HEK293 (cell line): ENCODE measurements at regions not wholly inside any gene's neighbourhood (a gene's known extent, or its start where the extent isn't known, plus 50 kb on each side); places are given as distances from the start of the nearest gene placed in this dataset.

Experiments used
- CTCF ChIA-PET: fragments of 350-600 bp; formaldehyde crosslinking; extraction: SDS; loops from one replicate; lab custom pipeline; 2021; ENCODE audit warnings: antibody characterized with exemption; lab: Yijun Ruan, JAX
- POLR2A ChIA-PET: fragments of 300-600 bp; formaldehyde crosslinking; extraction: SDS; loops from one replicate; lab custom pipeline; 2020; ENCODE audit warnings: antibody characterized with exemption, inconsistent platforms; lab: Yijun Ruan, JAX
- H3K27ac ChIP-seq: fragments of 200-500 bp; sonication (Bioruptor generic); 2 replicates; pipeline ENCODE4 v1.5.1; 2014; ENCODE audit warnings: low read depth, low read length, control low read depth, inconsistent platforms; ENCODE audit errors: extremely low read depth
- H3K36me3 ChIP-seq, 2 experiments: fragments of 200-500 bp in 1 of 2; sonication (Bioruptor generic) in 1 of 2; 1 replicate in 1 of 2; 2 replicates in 1 of 2; pipeline ENCODE4 v1.5.1; 2014 to 2017; ENCODE audit warnings: inconsistent platforms in 2 of 2, low read length in 2 of 2; ENCODE audit not compliant: control insufficient read depth in 2 of 2, insufficient read depth in 1 of 2
- H3K4me1 ChIP-seq: fragments of 200-500 bp; sonication (Bioruptor generic); 2 replicates; pipeline ENCODE4 v1.5.1; 2014; ENCODE audit warnings: mild to moderate bottlenecking, low read length, inconsistent platforms; ENCODE audit not compliant: control insufficient read depth, insufficient read depth
- H3K4me3 ChIP-seq: 2 replicates; pipeline ENCODE4 v1.5.1; 2011; ENCODE audit warnings: low read depth, mild to moderate bottlenecking, control low read depth, low read length, moderate library complexity
- H3K9me3 ChIP-seq: fragments of 200-500 bp; sonication (Bioruptor generic); 2 replicates; pipeline ENCODE4 v1.5.1; 2014; ENCODE audit warnings: low read depth, low read length, inconsistent platforms; ENCODE audit not compliant: control insufficient read depth, insufficient read depth
- HOXD13 ChIP-seq: sonication (generic); formaldehyde crosslinking; IDR thresholded peaks from 2 replicates; pipeline ENCODE4 v1.8.0; 2022; ENCODE audit warnings: missing genetic modification reagents, borderline replicate concordance
- KLF16 ChIP-seq: fragments of 450-650 bp; formaldehyde crosslinking; IDR thresholded peaks from 2 replicates; pipeline ENCODE4 v1.5.1; 2017; ENCODE audit warnings: missing biosample characterization, missing genetic modification characterization
- KLF8 ChIP-seq: fragments of 450-650 bp; formaldehyde crosslinking; IDR thresholded peaks from 2 replicates; pipeline ENCODE4 v1.5.1; 2016; ENCODE audit warnings: missing biosample characterization, missing genetic modification characterization
- MEIS1 ChIP-seq: sonication (generic); formaldehyde crosslinking; IDR thresholded peaks from 2 replicates; pipeline ENCODE4 v1.8.1; 2022; ENCODE audit warnings: missing genetic modification reagents, mild to moderate bottlenecking, borderline replicate concordance
- ZFHX2 ChIP-seq: fragments of 450-650 bp; formaldehyde crosslinking; conservative IDR thresholded peaks from 2 replicates; pipeline ENCODE4 v1.5.1; 2016; ENCODE audit warnings: missing biosample characterization, missing genetic modification characterization
- ZNF112 ChIP-seq: fragments of 450-650 bp; formaldehyde crosslinking; IDR thresholded peaks from 2 replicates; pipeline ENCODE4 v1.5.0; 2017; ENCODE audit warnings: missing biosample characterization, missing genetic modification characterization
- ZNF114 ChIP-seq: fragments of 450-650 bp; formaldehyde crosslinking; IDR thresholded peaks from 2 replicates; pipeline ENCODE4 v1.5.0; 2017; ENCODE audit warnings: missing biosample characterization, missing genetic modification characterization
- ZNF121 ChIP-seq: fragments of 450-650 bp; formaldehyde crosslinking; IDR thresholded peaks from 2 replicates; pipeline ENCODE4 v1.5.1; 2016; ENCODE audit warnings: missing biosample characterization, missing genetic modification characterization
- ZNF138 ChIP-seq: fragments of 450-650 bp; formaldehyde crosslinking; IDR thresholded peaks from 2 replicates; pipeline ENCODE4 v1.5.1; 2016; ENCODE audit warnings: missing biosample characterization, missing genetic modification characterization, borderline replicate concordance
- ZNF16 ChIP-seq: fragments of 450-650 bp; formaldehyde crosslinking; IDR thresholded peaks from 2 replicates; pipeline ENCODE4 v1.5.1; 2016; ENCODE audit warnings: low read depth, missing biosample characterization, missing genetic modification characterization
- ZNF174 ChIP-seq: fragments of 450-650 bp; formaldehyde crosslinking; IDR thresholded peaks from 2 replicates; pipeline ENCODE4 v1.5.0; 2017; ENCODE audit warnings: missing biosample characterization, mild to moderate bottlenecking, missing genetic modification characterization
- ZNF175 ChIP-seq: fragments of 450-650 bp; formaldehyde crosslinking; IDR thresholded peaks from 2 replicates; pipeline ENCODE4 v1.5.1; 2016; ENCODE audit warnings: missing biosample characterization, missing genetic modification characterization
- ZNF2 ChIP-seq: fragments of 450-650 bp; formaldehyde crosslinking; IDR thresholded peaks from 2 replicates; pipeline ENCODE4 v1.5.1; 2016; ENCODE audit warnings: missing biosample characterization, missing genetic modification characterization
- ZNF274 ChIP-seq, 2 experiments: fragments of 200-500 bp in 1 of 2; fragments of 450-650 bp in 1 of 2; sonication (Bioruptor generic) in 1 of 2; formaldehyde crosslinking in 1 of 2; IDR thresholded peaks; 2 replicates each; pipeline versions ENCODE4 v1.5.1 to v1.6.1; 2014 to 2016; ENCODE audit warnings: borderline replicate concordance in 1 of 2, inconsistent platforms in 1 of 2, low read length in 1 of 2, missing biosample characterization in 1 of 2, missing genetic modification characterization in 1 of 2
- ZNF324 ChIP-seq: fragments of 450-650 bp; formaldehyde crosslinking; IDR thresholded peaks from 2 replicates; pipeline ENCODE4 v1.5.1; 2016; ENCODE audit warnings: missing biosample characterization, missing genetic modification characterization
- ZNF335 ChIP-seq: fragments of 450-650 bp; formaldehyde crosslinking; conservative IDR thresholded peaks from 2 replicates; pipeline ENCODE4 v1.5.1; 2016; ENCODE audit warnings: missing biosample characterization, missing genetic modification characterization
- ZNF394 ChIP-seq: fragments of 450-650 bp; formaldehyde crosslinking; IDR thresholded peaks from 2 replicates; pipeline ENCODE4 v1.5.1; 2016; ENCODE audit warnings: missing biosample characterization, missing genetic modification characterization, mild to moderate bottlenecking, moderate library complexity, borderline replicate concordance
- ZNF426 ChIP-seq: fragments of 450-650 bp; formaldehyde crosslinking; IDR thresholded peaks from 2 replicates; pipeline ENCODE4 v1.5.1; 2017; ENCODE audit warnings: missing biosample characterization, missing genetic modification characterization, mild to moderate bottlenecking, inconsistent platforms, moderate library complexity
- ZNF585B ChIP-seq: fragments of 450-650 bp; formaldehyde crosslinking; IDR thresholded peaks from 2 replicates; pipeline ENCODE4 v1.5.1; 2016; ENCODE audit warnings: missing biosample characterization, missing genetic modification characterization
- TF ChIP-seq, protein P1 (sequence below): fragments of 450-650 bp; formaldehyde crosslinking; IDR thresholded peaks from 2 replicates; pipeline ENCODE4 v1.5.1; 2016; ENCODE audit warnings: missing biosample characterization, missing genetic modification characterization
- TF ChIP-seq, protein P2 (sequence below): fragments of 450-650 bp; formaldehyde crosslinking; IDR thresholded peaks from 2 replicates; pipeline ENCODE4 v1.5.1; 2017; ENCODE audit warnings: missing biosample characterization, missing genetic modification characterization
- TF ChIP-seq, protein P3 (sequence below): fragments of 450-650 bp; formaldehyde crosslinking; IDR thresholded peaks from 2 replicates; pipeline ENCODE4 v1.5.1; 2016; ENCODE audit warnings: missing biosample characterization, missing genetic modification characterization

DNA sequence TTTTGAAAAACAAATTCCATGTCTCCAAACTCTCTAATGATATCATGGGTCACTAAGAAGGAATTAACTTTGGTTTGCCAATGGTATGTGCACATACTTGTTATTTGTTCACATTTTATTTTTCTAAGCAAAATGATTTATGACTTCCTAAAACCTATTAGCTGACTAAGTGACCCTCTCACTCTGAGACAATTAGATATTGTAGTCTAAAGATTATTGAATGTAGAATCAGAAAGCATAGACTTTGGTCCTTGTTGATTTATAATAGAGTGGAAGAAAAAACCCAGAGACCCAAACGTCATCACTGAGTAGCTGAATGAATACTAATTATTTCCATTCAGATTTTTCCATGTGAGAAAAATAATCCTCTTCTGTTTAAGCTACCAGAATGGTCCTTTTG, 243.5 kb upstream of the ANO3 start:
- H3K4me3 ChIP-seq, result no peak overlapping the region
- H3K9me3 ChIP-seq, result no peaks in the 10 kb centered on the region
- H3K4me1 ChIP-seq, result no peaks in the 10 kb centered on the region
- no peaks in the 10 kb centered on the region for H3K36me3 ChIP-seq
- H3K27ac ChIP-seq, result no peak overlapping the region
- CTCF ChIA-PET, result no interaction called here
- POLR2A ChIA-PET, result no interaction called here
- TF ChIP-seq MEIS1 (CRISPR knock-in tag) (no peak), ZNF585B (tag by site-specific recombination) (no peak), ZNF112 (tag by site-specific recombination) (no peak), ZNF394 (no peak), KLF8 (tag by site-specific recombination) (no peak), ZNF2 (tag by site-specific recombination) (no peak), ZNF121 (tag by site-specific recombination) (no peak), ZNF175 (tag by site-specific recombination) (no peak), ZNF138 (tag by site-specific recombination) (no peak), ZNF324 (tag by site-specific recombination) (no peak), ZNF274 (IDR thresholded peaks at IDR 0.05; ENCODE audit: low read length) (no peak), ZNF274 (tag by site-specific recombination; IDR thresholded peaks at IDR 0.05; ENCODE audit: borderline replicate concordance) (no peak), ZNF114 (no peak), ZFHX2 (tag by site-specific recombination) (no peak)
- TF ChIP-seq, protein P1, sequence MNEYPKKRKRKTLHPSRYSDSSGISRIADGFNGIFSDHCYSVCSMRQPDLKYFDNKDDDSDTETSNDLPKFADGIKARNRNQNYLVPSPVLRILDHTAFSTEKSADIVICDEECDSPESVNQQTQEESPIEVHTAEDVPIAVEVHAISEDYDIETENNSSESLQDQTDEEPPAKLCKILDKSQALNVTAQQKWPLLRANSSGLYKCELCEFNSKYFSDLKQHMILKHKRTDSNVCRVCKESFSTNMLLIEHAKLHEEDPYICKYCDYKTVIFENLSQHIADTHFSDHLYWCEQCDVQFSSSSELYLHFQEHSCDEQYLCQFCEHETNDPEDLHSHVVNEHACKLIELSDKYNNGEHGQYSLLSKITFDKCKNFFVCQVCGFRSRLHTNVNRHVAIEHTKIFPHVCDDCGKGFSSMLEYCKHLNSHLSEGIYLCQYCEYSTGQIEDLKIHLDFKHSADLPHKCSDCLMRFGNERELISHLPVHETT (tag by site-specific recombination), result no peak
- TF ChIP-seq, protein P2, sequence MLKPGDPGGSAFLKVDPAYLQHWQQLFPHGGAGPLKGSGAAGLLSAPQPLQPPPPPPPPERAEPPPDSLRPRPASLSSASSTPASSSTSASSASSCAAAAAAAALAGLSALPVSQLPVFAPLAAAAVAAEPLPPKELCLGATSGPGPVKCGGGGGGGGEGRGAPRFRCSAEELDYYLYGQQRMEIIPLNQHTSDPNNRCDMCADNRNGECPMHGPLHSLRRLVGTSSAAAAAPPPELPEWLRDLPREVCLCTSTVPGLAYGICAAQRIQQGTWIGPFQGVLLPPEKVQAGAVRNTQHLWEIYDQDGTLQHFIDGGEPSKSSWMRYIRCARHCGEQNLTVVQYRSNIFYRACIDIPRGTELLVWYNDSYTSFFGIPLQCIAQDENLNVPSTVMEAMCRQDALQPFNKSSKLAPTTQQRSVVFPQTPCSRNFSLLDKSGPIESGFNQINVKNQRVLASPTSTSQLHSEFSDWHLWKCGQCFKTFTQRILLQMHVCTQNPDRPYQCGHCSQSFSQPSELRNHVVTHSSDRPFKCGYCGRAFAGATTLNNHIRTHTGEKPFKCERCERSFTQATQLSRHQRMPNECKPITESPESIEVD (tag by site-specific recombination), result no peak
- TF ChIP-seq, all 188 proteins: peak for 0

DNA sequence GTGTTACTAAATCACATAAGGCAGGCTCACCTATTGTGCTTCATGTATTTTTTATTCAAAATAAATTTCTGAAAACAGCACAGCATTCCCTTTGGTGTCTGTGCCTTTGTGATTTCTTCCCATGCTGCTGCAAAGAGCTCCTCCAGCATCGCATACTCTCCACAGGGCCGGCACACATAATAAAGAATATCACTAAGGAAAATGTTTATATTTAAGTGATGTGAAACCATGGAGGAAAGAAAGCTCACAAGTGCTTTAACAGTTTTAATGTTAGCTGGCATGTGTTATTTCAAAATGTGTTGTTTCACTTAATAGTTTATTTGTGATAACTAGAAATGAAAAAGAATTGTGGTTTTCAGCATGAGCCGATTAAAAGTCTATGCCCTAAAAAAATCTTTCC, 241.3 kb upstream of the ANO3 start:
- no peak for TF ChIP-seq ZNF335 (tag by site-specific recombination)
- TF ChIP-seq, protein P3, sequence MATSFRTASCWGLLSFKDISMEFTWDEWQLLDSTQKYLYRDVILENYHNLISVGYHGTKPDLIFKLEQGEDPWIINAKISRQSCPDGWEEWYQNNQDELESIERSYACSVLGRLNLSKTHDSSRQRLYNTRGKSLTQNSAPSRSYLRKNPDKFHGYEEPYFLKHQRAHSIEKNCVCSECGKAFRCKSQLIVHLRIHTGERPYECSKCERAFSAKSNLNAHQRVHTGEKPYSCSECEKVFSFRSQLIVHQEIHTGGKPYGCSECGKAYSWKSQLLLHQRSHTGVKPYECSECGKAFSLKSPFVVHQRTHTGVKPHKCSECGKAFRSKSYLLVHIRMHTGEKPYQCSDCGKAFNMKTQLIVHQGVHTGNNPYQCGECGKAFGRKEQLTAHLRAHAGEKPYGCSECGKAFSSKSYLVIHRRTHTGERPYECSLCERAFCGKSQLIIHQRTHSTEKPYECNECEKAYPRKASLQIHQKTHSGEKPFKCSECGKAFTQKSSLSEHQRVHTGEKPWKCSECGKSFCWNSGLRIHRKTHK (tag by site-specific recombination), result no peak
- TF ChIP-seq ZNF16 (tag by site-specific recombination), result no peak
- TF ChIP-seq ZNF174 (tag by site-specific recombination), result no peak
- TF ChIP-seq ZNF426, result no peak
- TF ChIP-seq KLF16 (tag by site-specific recombination), result no peak
- no peak for TF ChIP-seq HOXD13 (CRISPR knock-in tag)
- TF ChIP-seq, all 188 proteins: peak for 0
- CTCF ChIA-PET, result interaction anchor here (0.9 kb wide), 1 partner anchor 12 kb away, joined by 3 read pairs; no protein-coding TSS in a partner anchor
- POLR2A ChIA-PET, result no interaction called here
- Histone ChIP-seq H3K9me3 (no peaks in the 10 kb centered on the region), H3K4me3 (no peak overlapping the region), H3K4me1 (no peaks in the 10 kb centered on the region), H3K27ac (no peak overlapping the region), H3K36me3 (no peaks in the 10 kb centered on the region)
